DND-41 (cell line): ENCODE measurements at regions not wholly inside any gene's neighbourhood (a gene's known extent, or its start where the extent isn't known, plus 50 kb on each side); places are given as distances from the start of the nearest gene placed in this dataset.

Experiments used
- ATAC-seq: fragments of 200-7000 bp; cut with Tn5 transposase; 3 replicates; pipeline ENCODE4 v1.9.1; 2021; ENCODE audit warnings: low read depth; ENCODE audit not compliant: insufficient read depth
- DNase-seq: peaks from one replicate; pipeline ENCODE4 v3.0.0-alpha.2; 2020
- H2AFZ ChIP-seq: 2 replicates; pipeline ENCODE4 v1.6.0; 2012; ENCODE audit warnings: low read depth, low read length
- H3K27ac ChIP-seq: 2 replicates; pipeline ENCODE4 v1.5.1; 2012; ENCODE audit warnings: low read length, inconsistent platforms
- H3K27me3 ChIP-seq: fragments of 200-600 bp; sonication (generic); 2 replicates; pipeline ENCODE4 v1.6.0; 2012; ENCODE audit warnings: low read length, mild to moderate bottlenecking, inconsistent platforms; ENCODE audit not compliant: insufficient read depth, poor library complexity
- H3K36me3 ChIP-seq: 2 replicates; pipeline ENCODE4 v1.5.1; 2012; ENCODE audit warnings: low read length, inconsistent platforms; ENCODE audit not compliant: insufficient read depth
- H3K4me1 ChIP-seq: 2 replicates; pipeline ENCODE4 v1.5.1; 2012; ENCODE audit warnings: mild to moderate bottlenecking, low read length; ENCODE audit not compliant: insufficient read depth
- H3K4me2 ChIP-seq: 2 replicates; pipeline ENCODE4 v1.6.0; 2012; ENCODE audit warnings: mild to moderate bottlenecking, moderate library complexity, low read length, inconsistent platforms; ENCODE audit not compliant: insufficient read depth
- H3K4me3 ChIP-seq, 2 experiments: fragments of 200-600 bp in 1 of 2; shearing (Covaris generic) in 1 of 2; 2 replicates each; pipeline ENCODE4 v1.5.1; 2012 to 2016; ENCODE audit warnings: inconsistent platforms in 2 of 2, low read length in 2 of 2, mild to moderate bottlenecking in 2 of 2, low read depth in 1 of 2, moderate library complexity in 1 of 2
- H3K79me2 ChIP-seq: 2 replicates; pipeline ENCODE4 v1.6.0; 2012; ENCODE audit warnings: low read length, inconsistent platforms; ENCODE audit not compliant: insufficient read depth
- H3K9ac ChIP-seq: 2 replicates; pipeline ENCODE4 v1.6.0; 2012; ENCODE audit warnings: low read depth, mild to moderate bottlenecking, inconsistent platforms, low read length, moderate library complexity
- H3K9me3 ChIP-seq: 2 replicates; pipeline ENCODE4 v1.5.1; 2012; ENCODE audit warnings: low read length, moderate library complexity, mild to moderate bottlenecking, inconsistent platforms; ENCODE audit not compliant: insufficient read depth, severe bottlenecking
- H4K20me1 ChIP-seq: 2 replicates; pipeline ENCODE4 v1.6.0; 2012; ENCODE audit warnings: low read length; ENCODE audit not compliant: insufficient read depth
- EZH2 ChIP-seq: IDR thresholded peaks from 3 replicates; pipeline ENCODE4 v1.6.1; 2012; ENCODE audit warnings: borderline replicate concordance, low read depth, mild to moderate bottlenecking, moderate library complexity, low read length, inconsistent platforms; ENCODE audit not compliant: severe bottlenecking
- TF ChIP-seq, protein P1 (sequence below): IDR thresholded peaks from 2 replicates; pipeline ENCODE4 v1.5.1; 2012; ENCODE audit warnings: borderline replicate concordance, low read length, moderate library complexity, mild to moderate bottlenecking; ENCODE audit not compliant: poor library complexity, severe bottlenecking; ENCODE audit errors: extremely low read depth

DNA sequence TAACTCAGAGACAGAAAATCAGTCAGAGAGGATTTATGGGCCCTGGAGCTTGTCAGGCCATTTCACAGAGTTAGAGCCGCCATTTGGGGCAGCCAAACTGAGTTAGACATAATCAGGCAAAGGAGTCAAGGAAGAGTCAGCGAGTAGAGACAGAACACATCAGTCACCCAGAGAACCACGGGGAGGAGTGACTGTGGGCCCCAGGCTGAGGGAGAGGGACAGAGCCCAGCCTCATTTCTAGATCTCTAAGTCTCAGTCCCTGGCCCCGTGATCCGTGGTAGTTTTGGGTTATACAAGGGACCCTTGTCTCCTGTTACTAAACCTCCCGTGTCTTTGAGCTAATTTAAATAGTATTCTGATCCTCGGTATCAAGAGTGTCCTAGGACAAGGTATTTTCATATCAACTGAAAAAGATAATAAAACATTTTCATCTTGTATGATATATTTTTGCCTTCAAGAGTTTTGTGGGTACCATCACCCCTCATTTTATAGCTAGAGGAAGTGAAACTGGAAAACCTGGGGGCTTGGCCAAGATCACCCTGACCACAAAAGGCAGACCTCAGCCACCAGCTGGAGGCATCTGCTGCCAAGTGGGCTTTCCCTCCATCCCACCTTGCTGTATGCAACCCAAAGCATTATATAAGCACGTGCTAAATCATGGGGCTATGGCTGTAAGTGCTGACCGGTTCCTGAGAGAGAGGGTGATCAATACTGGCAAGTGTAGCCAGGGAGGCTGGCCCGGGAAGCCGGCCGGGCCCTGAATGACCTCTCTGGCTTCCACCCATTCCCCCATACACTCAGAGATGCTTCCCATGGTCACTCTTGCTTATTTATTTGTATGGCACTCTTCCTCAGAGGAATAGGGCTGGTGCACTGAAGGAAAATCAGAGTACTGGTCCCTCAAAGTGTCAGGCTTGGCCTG lies 204.1 kb downstream of the BCOR start:
- Histone ChIP-seq H3K9ac (no peak overlapping the region), H3K36me3 (no peaks in the 10 kb centered on the region), H3K27me3 (no peaks in the 10 kb centered on the region), H4K20me1 (no peaks in the 10 kb centered on the region), H3K4me2 (no peak overlapping the region), H3K27ac (no peak overlapping the region), H3K4me1 (no peaks in the 10 kb centered on the region), H3K4me3 (no peak overlapping the region), H3K79me2 (no peaks in the 10 kb centered on the region), H2AFZ (no peak overlapping the region), H3K9me3 (no peaks in the 10 kb centered on the region)
- TF ChIP-seq EZH2: no peak
- TF ChIP-seq, protein P1, sequence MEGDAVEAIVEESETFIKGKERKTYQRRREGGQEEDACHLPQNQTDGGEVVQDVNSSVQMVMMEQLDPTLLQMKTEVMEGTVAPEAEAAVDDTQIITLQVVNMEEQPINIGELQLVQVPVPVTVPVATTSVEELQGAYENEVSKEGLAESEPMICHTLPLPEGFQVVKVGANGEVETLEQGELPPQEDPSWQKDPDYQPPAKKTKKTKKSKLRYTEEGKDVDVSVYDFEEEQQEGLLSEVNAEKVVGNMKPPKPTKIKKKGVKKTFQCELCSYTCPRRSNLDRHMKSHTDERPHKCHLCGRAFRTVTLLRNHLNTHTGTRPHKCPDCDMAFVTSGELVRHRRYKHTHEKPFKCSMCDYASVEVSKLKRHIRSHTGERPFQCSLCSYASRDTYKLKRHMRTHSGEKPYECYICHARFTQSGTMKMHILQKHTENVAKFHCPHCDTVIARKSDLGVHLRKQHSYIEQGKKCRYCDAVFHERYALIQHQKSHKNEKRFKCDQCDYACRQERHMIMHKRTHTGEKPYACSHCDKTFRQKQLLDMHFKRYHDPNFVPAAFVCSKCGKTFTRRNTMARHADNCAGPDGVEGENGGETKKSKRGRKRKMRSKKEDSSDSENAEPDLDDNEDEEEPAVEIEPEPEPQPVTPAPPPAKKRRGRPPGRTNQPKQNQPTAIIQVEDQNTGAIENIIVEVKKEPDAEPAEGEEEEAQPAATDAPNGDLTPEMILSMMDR: no peak
- DNase-seq: no peak
- ATAC-seq: no peak

DNA sequence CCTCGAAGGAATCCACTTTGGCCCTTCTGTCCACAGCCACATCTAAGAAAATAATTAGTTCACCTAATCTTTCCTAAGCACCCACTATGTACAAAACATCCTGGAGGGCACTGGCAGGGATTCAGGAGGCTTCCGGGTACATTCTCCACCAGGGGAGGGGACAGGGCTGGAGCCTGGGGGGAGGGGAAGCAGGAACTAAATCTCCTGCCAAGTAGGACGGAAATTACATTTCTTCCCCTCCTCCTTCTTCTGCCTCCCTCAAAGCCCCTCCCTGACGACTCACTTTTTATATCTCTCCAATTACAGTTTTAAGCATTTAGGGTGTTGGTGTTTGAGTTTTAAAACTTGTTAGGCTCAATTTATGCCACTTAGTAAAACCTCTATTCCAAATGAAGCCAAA lies 203.1 kb downstream of the BCOR start:
- no peaks in the 10 kb centered on the region for H3K9me3 ChIP-seq
- H3K4me3 ChIP-seq: no peak overlapping the region
- no peaks in the 10 kb centered on the region for H3K27me3 ChIP-seq
- H3K9ac ChIP-seq: no peak overlapping the region
- no peak for ATAC-seq
- no peaks in the 10 kb centered on the region for H3K4me1 ChIP-seq
- no peaks in the 10 kb centered on the region for H4K20me1 ChIP-seq
- no peak overlapping the region for H3K27ac ChIP-seq
- no peak overlapping the region for H3K4me2 ChIP-seq
- TF ChIP-seq, protein P1: no peak
- TF ChIP-seq EZH2: no peak
- H3K36me3 ChIP-seq: no peaks in the 10 kb centered on the region
- no peak overlapping the region for H2AFZ ChIP-seq
- H3K79me2 ChIP-seq: no peaks in the 10 kb centered on the region
- DNase-seq: no peak

DNA sequence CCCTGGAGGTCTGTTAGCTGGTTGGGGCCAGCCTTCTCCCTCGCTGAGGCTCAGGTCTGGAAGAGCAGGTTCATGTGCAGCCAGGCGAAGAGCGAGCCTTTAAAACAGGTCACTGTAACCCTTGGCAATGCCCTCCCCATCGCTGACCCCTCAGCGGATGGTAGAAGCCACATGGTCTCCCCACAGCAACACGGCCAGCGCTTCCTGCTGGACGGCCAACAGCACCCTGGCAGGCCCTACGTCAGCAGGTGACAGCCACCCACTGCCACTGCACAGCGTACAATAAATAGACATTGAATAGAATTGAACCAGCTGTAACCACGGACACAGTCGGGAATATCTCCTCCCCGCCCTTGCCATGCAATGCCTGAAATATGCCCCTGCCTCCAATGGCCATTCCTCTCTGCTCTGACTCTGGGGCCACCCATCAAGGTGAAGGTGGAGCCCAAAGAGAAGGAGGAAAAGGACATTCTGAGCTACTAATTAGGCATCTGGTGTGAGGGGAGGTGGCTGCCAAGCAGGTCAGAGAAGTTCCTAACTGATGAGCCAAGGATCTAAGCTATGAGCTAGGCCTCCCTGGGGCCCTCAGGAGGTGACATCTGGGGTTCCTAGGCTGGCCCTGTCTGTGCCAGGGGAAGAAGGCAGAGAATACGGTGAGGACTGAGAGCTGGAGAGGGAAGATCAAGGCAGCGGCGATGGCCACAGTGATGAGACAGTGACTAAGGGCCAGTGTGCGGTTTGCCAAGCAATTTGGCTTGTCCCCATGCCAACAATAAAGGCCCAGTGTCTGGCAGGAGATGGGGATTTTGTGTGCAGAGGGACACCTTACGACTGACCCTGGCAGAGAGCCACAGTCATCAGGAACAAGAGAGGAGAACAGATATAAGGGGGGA lies 202.3 kb downstream of the BCOR start:
- H3K9ac ChIP-seq: no peak overlapping the region
- TF ChIP-seq, protein P1: no peak
- TF ChIP-seq EZH2: no peak
- DNase-seq: no peak

More for the DNA sequence above, 202.3 kb downstream of the BCOR start:
- Histone ChIP-seq H3K4me3 (no peak overlapping the region), H3K27me3 (no peaks in the 10 kb centered on the region), H3K79me2 (no peaks in the 10 kb centered on the region), H3K9me3 (no peaks in the 10 kb centered on the region), H4K20me1 (no peaks in the 10 kb centered on the region), H2AFZ (no peak overlapping the region), H3K4me2 (no peak overlapping the region), H3K27ac (no peak overlapping the region), H3K4me1 (0 out of 2 replicates have a peak, but pooled peaks cover under 1% of the 10 kb centered on the region), H3K36me3 (no peaks in the 10 kb centered on the region)
- no peak for ATAC-seq
